CD4-positive, alpha-beta T cell treated with Interleukin-2 at 100 ng/mL for 4 hours (primary cell): ENCODE measurements at regions not wholly inside any gene's neighbourhood (a gene's known extent, or its start where the extent isn't known, plus 50 kb on each side); places are given as distances from the start of the nearest gene placed in this dataset.
A peak's percentile ranks its signal among the peaks of the same experiment; 100 is the strongest.

ENCODE experiments used
- DNase-seq: peaks from one replicate; pipeline ENCODE4 v3.0.0-alpha.2; 2020; ENCODE audit warnings: low spot score

GRCh38 chr21:43348170-43348766 lies 78.7 kb downstream of the SIK1 start:
- DNase-seq = no peak

- DNase-seq = no peak
Observed at GRCh38 chr21:43347461-43348169, 79.3 kb downstream of the SIK1 start.

- no peak for DNase-seq
Observed at GRCh38 chr21:43346551-43346950, 80.4 kb downstream of the SIK1 start.

GRCh38 chr21:43345746-43346409 lies 81.1 kb downstream of the SIK1 start:
- peak; percentile 5 for DNase-seq

GRCh38 chr21:43345046-43345745 lies 81.7 kb downstream of the SIK1 start:
- DNase-seq = no peak

GRCh38 chr21:43343992-43344886 lies 82.7 kb downstream of the SIK1 start:
- no peak for DNase-seq

GRCh38 chr21:43343095-43343991 lies 83.6 kb downstream of the SIK1 start:
- DNase-seq = no peak

GRCh38 chr21:43342301-43342881 lies 84.5 kb downstream of the SIK1 start:
- no peak for DNase-seq

- DNase-seq = no peak
Observed at GRCh38 chr21:43341378-43342161, 85.4 kb downstream of the SIK1 start.

GRCh38 chr21:43340491-43341377 lies 86.2 kb downstream of the SIK1 start:
- DNase-seq = no peak

GRCh38 chr21:43339668-43340067 lies 87.3 kb downstream of the SIK1 start:
- DNase-seq = no peak

- DNase-seq = no peak
Observed at GRCh38 chr21:43338951-43339350, 88.0 kb downstream of the SIK1 start.

GRCh38 chr21:43337901-43338655 lies 88.9 kb downstream of the SIK1 start:
- no peak for DNase-seq

- DNase-seq = no peak
Observed at GRCh38 chr21:43335119-43335518, 91.8 kb downstream of the SIK1 start.

GRCh38 chr21:43334214-43334958 lies 92.5 kb downstream of the SIK1 start:
- no peak for DNase-seq

- DNase-seq = no peak
Observed at GRCh38 chr21:43333298-43334062, 93.5 kb downstream of the SIK1 start.
